PC-3 (cell line): ENCODE measurements at regions not wholly inside any gene's neighbourhood (a gene's known extent, or its start where the extent isn't known, plus 50 kb on each side); places are given as distances from the start of the nearest gene placed in this dataset.

Experiments used
- ATAC-seq: fragments of 200-7000 bp; cut with Tn5 transposase; 2 replicates; pipeline ENCODE4 v1.9.1; 2020; ENCODE audit warnings: mild to moderate bottlenecking, moderate library complexity
- BruUV-seq: library from RNA; stranded (reverse); fragments of 400-500 nt; replicated peaks from 2 replicates; lab custom pipeline; 2021; lab: Mats Ljungman, UMichigan
- CTCF ChIA-PET: fragments of 300-600 bp; sonication (Branson Sonifier 250); formaldehyde crosslinking; loops from one replicate; lab custom pipeline; 2022; ENCODE audit warnings: antibody characterized with exemption; lab: Charles Lee
- POLR2A ChIA-PET: fragments of 300-600 bp; sonication (Branson Sonifier 250); formaldehyde crosslinking; loops from one replicate; lab custom pipeline; 2022; ENCODE audit warnings: antibody characterized with exemption; ENCODE audit not compliant: unreplicated experiment; lab: Charles Lee
- DNase-seq: peaks from one replicate; pipeline ENCODE4 v3.0.0-alpha.2; 2015
- H2AFZ ChIP-seq: fragments of 300-600 bp; sonication (generic); 2 replicates; pipeline ENCODE4 v1.6.0; 2016; ENCODE audit warnings: antibody characterized with exemption, low read length
- H3F3A ChIP-seq: fragments of 300-600 bp; sonication (generic); one replicate; pipeline ENCODE4 v1.6.0; 2017; ENCODE audit warnings: antibody characterized with exemption, low read length, control low read depth, mild to moderate bottlenecking; ENCODE audit not compliant: unreplicated experiment
- H3K27ac ChIP-seq: fragments of 300-600 bp; sonication (generic); 2 replicates; pipeline ENCODE4 v1.5.1; 2016; ENCODE audit warnings: mild to moderate bottlenecking, low read length
- H3K27me3 ChIP-seq: fragments of 300-600 bp; sonication (generic); 2 replicates; pipeline ENCODE4 v1.6.1; 2016; ENCODE audit warnings: low read length, mixed read lengths
- H3K36me3 ChIP-seq: fragments of 300-600 bp; sonication (generic); 2 replicates; pipeline ENCODE4 v1.6.1; 2016; ENCODE audit warnings: low read depth, mixed run types, low read length, mixed read lengths
- H3K4me1 ChIP-seq: fragments of 300-600 bp; sonication (generic); 2 replicates; pipeline ENCODE4 v1.5.1; 2016; ENCODE audit warnings: low read length; ENCODE audit not compliant: insufficient read depth
- H3K4me2 ChIP-seq: fragments of 300-600 bp; sonication (generic); 2 replicates; pipeline ENCODE4 v1.6.0; 2016; ENCODE audit warnings: low read length
- H3K4me3 ChIP-seq: fragments of 300-600 bp; sonication (generic); 2 replicates; pipeline ENCODE4 v1.5.1; 2016; ENCODE audit warnings: mild to moderate bottlenecking, low read length, mixed read lengths
- H3K79me2 ChIP-seq: fragments of 300-600 bp; sonication (generic); 2 replicates; pipeline ENCODE4 v1.6.1; 2017; ENCODE audit warnings: low read length, mixed read lengths
- H3K9ac ChIP-seq: fragments of 300-600 bp; sonication (generic); 2 replicates; pipeline ENCODE4 v1.6.0; 2016; ENCODE audit warnings: mild to moderate bottlenecking, low read length
- H3K9me2 ChIP-seq: fragments of 300-600 bp; sonication (generic); replicated peaks from 2 replicates; pipeline ENCODE4 v1.6.1; 2016; ENCODE audit warnings: mixed run types, low read length, mixed read lengths
- H3K9me3 ChIP-seq: fragments of 300-600 bp; sonication (generic); 2 replicates; pipeline ENCODE4 v1.6.1; 2016; ENCODE audit warnings: low read length, mixed read lengths
- H4K20me1 ChIP-seq: fragments of 300-600 bp; sonication (generic); 2 replicates; pipeline ENCODE4 v1.6.1; 2016; ENCODE audit warnings: low read length, mixed read lengths
- EZH2 ChIP-seq: fragments of 300-600 bp; sonication (generic); IDR thresholded peaks from one replicate; pipeline ENCODE4 v1.6.1; 2017; ENCODE audit warnings: antibody characterized with exemption, mild to moderate bottlenecking, low read length; ENCODE audit not compliant: unreplicated experiment
- EZH2phosphoT487 ChIP-seq: fragments of 300-600 bp; sonication (generic); IDR thresholded peaks from 2 replicates; pipeline ENCODE4 v1.6.1; 2018; ENCODE audit warnings: mild to moderate bottlenecking, antibody characterized with exemption, low read length, borderline replicate concordance
- intact Hi-C: fragments of 100-400 bp; cut with micrococcal nuclease; formaldehyde crosslinking; loops from 2 replicates; pipeline ENCODE4 v1.9.0; 2023
- TF ChIP-seq, protein P1 (sequence below): fragments of 300-600 bp; sonication (generic); conservative IDR thresholded peaks from 2 replicates; pipeline ENCODE4 v1.5.1; 2017; ENCODE audit warnings: antibody characterized with exemption, low read depth, mild to moderate bottlenecking, low read length

DNA sequence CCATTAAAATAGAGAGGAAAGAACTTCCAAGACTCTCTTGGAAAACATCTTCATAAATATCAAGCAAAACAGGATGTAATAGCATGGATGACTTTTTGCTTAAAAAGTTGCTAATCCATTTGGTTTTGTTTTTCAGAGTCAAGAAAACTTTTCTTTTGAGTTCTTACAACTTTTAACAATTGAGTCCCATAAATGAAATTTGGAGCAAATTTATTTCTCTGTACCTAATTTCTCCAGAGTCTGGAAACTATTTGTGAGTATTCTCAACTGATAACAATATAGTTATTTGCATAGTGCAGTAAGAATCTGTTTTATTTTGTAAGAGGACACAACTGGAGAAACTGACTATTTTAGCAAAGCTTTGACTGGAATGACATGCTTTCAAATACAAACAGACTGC, 606.3 kb upstream of the IGFBP3 start:
- ChIA-PET POLR2A (no interaction called here), CTCF (no interaction called here)
- no peak overlapping the region for H3K4me3 ChIP-seq

DNA sequence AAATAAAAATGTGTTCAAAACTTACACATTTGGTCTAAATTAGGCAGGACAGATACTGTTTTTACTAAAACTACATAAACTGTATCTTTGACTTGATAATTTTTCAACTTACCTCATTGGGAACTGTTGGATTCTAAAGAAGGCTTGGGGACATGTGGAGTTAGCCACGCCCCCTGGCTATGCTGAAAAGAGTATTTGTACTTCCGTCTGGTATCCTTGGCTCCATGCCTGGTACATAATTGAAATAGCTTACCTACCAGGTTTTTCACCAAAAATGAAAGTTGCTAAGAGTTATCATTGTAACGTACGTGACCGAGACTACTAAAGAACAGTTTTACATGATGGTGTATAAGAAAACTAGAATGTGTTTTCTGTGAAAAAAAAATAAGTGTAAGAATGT, 604.8 kb upstream of the IGFBP3 start:
- no peaks in the 10 kb centered on the region for H3K36me3 ChIP-seq
- no peak overlapping the region for H3K4me3 ChIP-seq
- CTCF ChIA-PET = no interaction called here
- no peaks in the 10 kb centered on the region for H3K79me2 ChIP-seq
- intact Hi-C loops = no loop called here
- H4K20me1 ChIP-seq = no peaks in the 10 kb centered on the region
- DNase-seq (peak; percentile 4), ATAC-seq (no peak)
- no peaks in the 10 kb centered on the region for H3K9me3 ChIP-seq
- H3F3A ChIP-seq = no peaks in the 10 kb centered on the region
- no peak overlapping the region for H3K4me2 ChIP-seq
- H2AFZ ChIP-seq = no peak overlapping the region
- H3K27me3 ChIP-seq = no peaks in the 10 kb centered on the region
- no peaks in the 10 kb centered on the region for H3K4me1 ChIP-seq
- POLR2A ChIA-PET = no interaction called here
- H3K9me2 ChIP-seq = no peaks in the 10 kb centered on the region
- TF ChIP-seq, protein P1, sequence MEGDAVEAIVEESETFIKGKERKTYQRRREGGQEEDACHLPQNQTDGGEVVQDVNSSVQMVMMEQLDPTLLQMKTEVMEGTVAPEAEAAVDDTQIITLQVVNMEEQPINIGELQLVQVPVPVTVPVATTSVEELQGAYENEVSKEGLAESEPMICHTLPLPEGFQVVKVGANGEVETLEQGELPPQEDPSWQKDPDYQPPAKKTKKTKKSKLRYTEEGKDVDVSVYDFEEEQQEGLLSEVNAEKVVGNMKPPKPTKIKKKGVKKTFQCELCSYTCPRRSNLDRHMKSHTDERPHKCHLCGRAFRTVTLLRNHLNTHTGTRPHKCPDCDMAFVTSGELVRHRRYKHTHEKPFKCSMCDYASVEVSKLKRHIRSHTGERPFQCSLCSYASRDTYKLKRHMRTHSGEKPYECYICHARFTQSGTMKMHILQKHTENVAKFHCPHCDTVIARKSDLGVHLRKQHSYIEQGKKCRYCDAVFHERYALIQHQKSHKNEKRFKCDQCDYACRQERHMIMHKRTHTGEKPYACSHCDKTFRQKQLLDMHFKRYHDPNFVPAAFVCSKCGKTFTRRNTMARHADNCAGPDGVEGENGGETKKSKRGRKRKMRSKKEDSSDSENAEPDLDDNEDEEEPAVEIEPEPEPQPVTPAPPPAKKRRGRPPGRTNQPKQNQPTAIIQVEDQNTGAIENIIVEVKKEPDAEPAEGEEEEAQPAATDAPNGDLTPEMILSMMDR = no peak
- TF ChIP-seq EZH2phosphoT487 (no peak), EZH2 (no peak)
- no TSS peak for BruUV-seq
- H3K27ac ChIP-seq = no peak overlapping the region
- H3K9ac ChIP-seq = no peak overlapping the region

More for the DNA sequence above, 606.3 kb upstream of the IGFBP3 start:
- no peaks in the 10 kb centered on the region for H3K36me3 ChIP-seq
- H3K9ac ChIP-seq = no peak overlapping the region
- H3K27me3 ChIP-seq = no peaks in the 10 kb centered on the region
- no TSS peak for BruUV-seq
- H2AFZ ChIP-seq = no peak overlapping the region
- DNase-seq (no peak), ATAC-seq (no peak)
- H3K27ac ChIP-seq = no peak overlapping the region
- intact Hi-C loops = no loop called here
- H3K4me1 ChIP-seq = no peaks in the 10 kb centered on the region
- no peaks in the 10 kb centered on the region for H3F3A ChIP-seq
- H3K9me2 ChIP-seq = no peaks in the 10 kb centered on the region
- no peaks in the 10 kb centered on the region for H3K79me2 ChIP-seq
- TF ChIP-seq EZH2phosphoT487 = no peak
- no peak for TF ChIP-seq EZH2
- TF ChIP-seq, protein P1 = no peak
- H4K20me1 ChIP-seq = no peaks in the 10 kb centered on the region
- no peak overlapping the region for H3K4me2 ChIP-seq
- no peaks in the 10 kb centered on the region for H3K9me3 ChIP-seq

DNA sequence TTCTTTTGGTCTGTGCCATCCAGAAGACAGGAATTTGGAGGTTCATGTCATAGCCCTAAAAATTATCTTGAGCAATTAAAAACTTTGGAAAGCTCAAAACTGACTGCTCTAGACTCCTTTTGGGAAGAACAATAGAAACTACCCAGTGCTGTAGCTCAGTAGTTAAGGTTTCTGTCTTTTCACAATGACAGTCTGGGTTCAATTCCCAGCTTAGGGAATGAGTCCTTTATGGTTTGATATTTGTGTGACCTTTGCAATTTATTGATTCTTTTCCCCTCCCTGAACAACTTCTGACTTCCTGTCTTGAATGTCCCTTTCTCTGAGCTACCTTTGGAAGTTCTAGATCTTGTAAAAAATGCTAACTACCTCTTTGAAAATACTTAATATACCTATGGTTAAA, 603.3 kb upstream of the IGFBP3 start:
- intact Hi-C loops = no loop called here
- Histone ChIP-seq H3K9ac (no peak overlapping the region), H3K27me3 (no peaks in the 10 kb centered on the region), H3K9me2 (no peaks in the 10 kb centered on the region), H2AFZ (no peak overlapping the region), H3K27ac (no peak overlapping the region), H3K79me2 (no peaks in the 10 kb centered on the region), H3F3A (no peaks in the 10 kb centered on the region), H4K20me1 (no peaks in the 10 kb centered on the region), H3K36me3 (no peaks in the 10 kb centered on the region), H3K4me3 (no peak overlapping the region), H3K9me3 (no peaks in the 10 kb centered on the region), H3K4me2 (no peak overlapping the region), H3K4me1 (no peaks in the 10 kb centered on the region)
- BruUV-seq = no TSS peak
- CTCF ChIA-PET = no interaction called here
- POLR2A ChIA-PET = interaction anchor here (0.6 kb wide), 1 partner anchor 345 kb away, joined by 4 read pairs; no protein-coding TSS in a partner anchor
- ATAC-seq = no peak
- TF ChIP-seq, protein P1 = no peak
- TF ChIP-seq EZH2phosphoT487 = no peak
- TF ChIP-seq EZH2 = no peak
- DNase-seq = no peak
